ENCODE measurements at regions not wholly inside any gene's neighbourhood (a gene's known extent, or its start where the extent isn't known, plus 50 kb on each side); places are given as distances from the start of the nearest gene placed in this dataset.

- TF ChIP-seq, protein P1, sequence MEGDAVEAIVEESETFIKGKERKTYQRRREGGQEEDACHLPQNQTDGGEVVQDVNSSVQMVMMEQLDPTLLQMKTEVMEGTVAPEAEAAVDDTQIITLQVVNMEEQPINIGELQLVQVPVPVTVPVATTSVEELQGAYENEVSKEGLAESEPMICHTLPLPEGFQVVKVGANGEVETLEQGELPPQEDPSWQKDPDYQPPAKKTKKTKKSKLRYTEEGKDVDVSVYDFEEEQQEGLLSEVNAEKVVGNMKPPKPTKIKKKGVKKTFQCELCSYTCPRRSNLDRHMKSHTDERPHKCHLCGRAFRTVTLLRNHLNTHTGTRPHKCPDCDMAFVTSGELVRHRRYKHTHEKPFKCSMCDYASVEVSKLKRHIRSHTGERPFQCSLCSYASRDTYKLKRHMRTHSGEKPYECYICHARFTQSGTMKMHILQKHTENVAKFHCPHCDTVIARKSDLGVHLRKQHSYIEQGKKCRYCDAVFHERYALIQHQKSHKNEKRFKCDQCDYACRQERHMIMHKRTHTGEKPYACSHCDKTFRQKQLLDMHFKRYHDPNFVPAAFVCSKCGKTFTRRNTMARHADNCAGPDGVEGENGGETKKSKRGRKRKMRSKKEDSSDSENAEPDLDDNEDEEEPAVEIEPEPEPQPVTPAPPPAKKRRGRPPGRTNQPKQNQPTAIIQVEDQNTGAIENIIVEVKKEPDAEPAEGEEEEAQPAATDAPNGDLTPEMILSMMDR (IDR thresholded peaks at IDR 0.05; ENCODE audit: control insufficient read depth, extremely low read depth, insufficient read depth): no peak
- no peak for DNase-seq (ENCODE audit: low read depth)
- no peak overlapping the region for H3K4me3 ChIP-seq (ENCODE audit: low read depth, low read length)
These were observed 467.7 kb downstream of the SH2D1A start for GRCh38 chrX:124814106-124814505.

GRCh38 chrX:124818033-124818432 is 471.7 kb downstream of the SH2D1A start:
- TF ChIP-seq, protein P1 (IDR thresholded peaks at IDR 0.05; ENCODE audit: control insufficient read depth, extremely low read depth, insufficient read depth): no peak

DNA sequence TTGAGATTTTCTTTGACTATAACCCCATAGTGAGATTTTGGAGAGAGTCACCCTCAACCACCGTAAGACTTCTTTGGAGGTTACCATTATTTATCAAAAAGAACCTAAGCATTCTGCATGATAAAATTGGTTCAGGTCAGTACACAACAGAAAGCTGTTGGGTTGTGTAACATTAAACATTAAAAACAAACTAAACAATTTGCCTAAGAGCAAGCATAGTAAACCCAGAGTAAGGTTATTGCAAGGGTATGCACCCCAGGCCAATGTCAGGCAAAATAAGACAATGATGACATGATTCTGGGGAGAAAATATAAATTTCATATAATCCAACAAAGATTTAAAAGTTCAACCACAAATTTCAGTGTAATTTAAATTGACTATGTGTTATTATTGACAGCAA is 472.4 kb downstream of the SH2D1A start:
- DNase-seq (ENCODE audit: low read depth): no peak
- TF ChIP-seq, protein P1 (IDR thresholded peaks at IDR 0.05; ENCODE audit: control insufficient read depth, extremely low read depth, insufficient read depth): no peak
- no peak overlapping the region for H3K4me3 ChIP-seq (ENCODE audit: low read depth, low read length)

More at GRCh38 chrX:124818033-124818432, 471.7 kb downstream of the SH2D1A start:
- H3K4me3 ChIP-seq (ENCODE audit: low read depth, low read length): no peak overlapping the region
- no peak for DNase-seq (ENCODE audit: low read depth)

DNA sequence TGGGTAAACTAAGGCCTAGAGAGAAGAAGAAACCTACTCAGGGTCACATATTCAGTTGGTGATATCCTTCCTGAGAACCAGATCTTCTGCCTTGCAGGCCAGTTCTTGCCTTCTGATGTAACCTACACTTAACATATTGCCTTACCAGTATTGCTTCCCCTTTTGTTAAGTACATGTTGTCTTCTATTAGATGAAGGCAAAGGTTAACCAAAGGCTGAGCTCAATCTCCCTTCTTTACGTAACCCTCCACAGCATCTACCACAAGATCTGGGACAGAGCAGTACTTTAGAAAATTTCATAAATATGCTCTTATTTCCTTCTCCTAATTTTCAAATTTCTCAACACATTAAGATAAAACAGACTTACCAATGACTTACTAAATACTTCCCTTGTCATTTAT is 474.4 kb downstream of the SH2D1A start:
- no peak for DNase-seq (ENCODE audit: low read depth)
- TF ChIP-seq, protein P1 (IDR thresholded peaks at IDR 0.05; ENCODE audit: control insufficient read depth, extremely low read depth, insufficient read depth): no peak
- no peak overlapping the region for H3K4me3 ChIP-seq (ENCODE audit: low read depth, low read length)

GRCh38 chrX:124827258-124827845 is 481.0 kb downstream of the SH2D1A start:
- no peak overlapping the region for H3K4me3 ChIP-seq (ENCODE audit: low read depth, low read length)
- TF ChIP-seq, protein P1 (IDR thresholded peaks at IDR 0.05; ENCODE audit: control insufficient read depth, extremely low read depth, insufficient read depth): no peak
- peak; percentile 23 for DNase-seq (ENCODE audit: low read depth)

DNA sequence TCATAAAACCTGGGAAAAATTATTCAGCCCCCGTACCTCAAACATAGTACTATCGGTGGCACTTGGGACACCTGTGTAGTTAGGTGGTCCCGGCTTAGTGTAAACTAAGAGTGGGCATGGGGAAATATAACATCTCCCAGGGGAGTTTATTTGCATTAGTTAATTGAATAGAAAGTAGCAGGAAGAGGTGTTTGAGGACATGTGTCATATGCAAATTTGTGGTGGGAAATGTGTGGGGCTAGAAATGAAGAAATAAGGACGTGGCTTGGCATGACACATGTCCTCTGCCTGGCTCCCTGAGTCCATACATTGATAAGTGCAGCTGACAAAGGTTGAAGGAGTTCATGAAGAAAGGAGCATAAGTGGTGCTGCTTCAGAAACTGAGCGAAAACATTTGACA is 483.6 kb downstream of the SH2D1A start:
- no peak for DNase-seq (ENCODE audit: low read depth)
- H3K4me3 ChIP-seq (ENCODE audit: low read depth, low read length): no peak overlapping the region
- TF ChIP-seq, protein P1 (IDR thresholded peaks at IDR 0.05; ENCODE audit: control insufficient read depth, extremely low read depth, insufficient read depth): no peak

GRCh38 chrX:124836786-124837185 is 482.9 kb upstream of the TEX13C start:
- H3K4me3 ChIP-seq (ENCODE audit: low read depth, low read length): no peak overlapping the region
- TF ChIP-seq, protein P1 (IDR thresholded peaks at IDR 0.05; ENCODE audit: control insufficient read depth, extremely low read depth, insufficient read depth): no peak
- DNase-seq (ENCODE audit: low read depth): no peak

All from LNCaP clone FGC (cell line).